Choroid plexus epithelial cell (primary cell): ENCODE measurements at regions not wholly inside any gene's neighbourhood (a gene's known extent, or its start where the extent isn't known, plus 50 kb on each side); places are given as distances from the start of the nearest gene placed in this dataset.
"Not testable (repeated sequence)": the region's sequence is repeated elsewhere in the genome, so short reads cannot be mapped to it uniquely, and the experiment has no call there.

Experiments used
- DNase-seq: peaks from one replicate; pipeline ENCODE4 v3.0.0-alpha.2; 2010; ENCODE audit warnings: low read depth
- H3K4me3 ChIP-seq: 2 replicates; pipeline ENCODE4 v1.5.1; 2011; ENCODE audit warnings: low read depth, mild to moderate bottlenecking, control low read depth, low read length, moderate library complexity
- CTCF ChIP-seq: conservative IDR thresholded peaks from 2 replicates; pipeline ENCODE4 v1.5.1; 2011; ENCODE audit warnings: low read depth, mild to moderate bottlenecking, control low read depth, inconsistent platforms, low read length, moderate library complexity

- not testable (repeated sequence) for H3K4me3 ChIP-seq, DNase-seq
Observed at GRCh38 chr11:13614918-13615317, 53.5 kb upstream of the FAR1 start.

- no peak for DNase-seq
- TF ChIP-seq CTCF = no peak
- H3K4me3 ChIP-seq = no peak overlapping the region
Observed at GRCh38 chr11:13608656-13609055, 59.8 kb upstream of the FAR1 start.

GRCh38 chr11:13606701-13607100, 61.8 kb upstream of the FAR1 start:
- H3K4me3 ChIP-seq = no peak overlapping the region
- TF ChIP-seq CTCF = no peak
- DNase-seq = no peak

- H3K4me3 ChIP-seq = no peak overlapping the region
- no peak for DNase-seq
- no peak for TF ChIP-seq CTCF
Observed at GRCh38 chr11:13603661-13604060, 64.8 kb upstream of the FAR1 start.

GRCh38 chr11:13602844-13603243, 65.6 kb upstream of the FAR1 start:
- no peak for TF ChIP-seq CTCF
- DNase-seq = no peak
- no peak overlapping the region for H3K4me3 ChIP-seq

GRCh38 chr11:13596611-13597326, 71.7 kb upstream of the FAR1 start:
- no peak for TF ChIP-seq CTCF
- H3K4me3 ChIP-seq = no peak overlapping the region
- DNase-seq = no peak

GRCh38 chr11:13595166-13595565, 73.3 kb upstream of the FAR1 start:
- peak; percentile 5 for DNase-seq
- no peak overlapping the region for H3K4me3 ChIP-seq
- TF ChIP-seq CTCF = no peak

- TF ChIP-seq CTCF = no peak
- DNase-seq = no peak
- no peak overlapping the region for H3K4me3 ChIP-seq
Observed at GRCh38 chr11:13594044-13594443, 74.4 kb upstream of the FAR1 start.
